Transverse colon (tissue), 4 donors: ENCODE measurements at regions not wholly inside any gene's neighbourhood (a gene's known extent, or its start where the extent isn't known, plus 50 kb on each side); places are given as distances from the start of the nearest gene placed in this dataset.

Experiments
- DNase-seq: peaks from one replicate; pipeline ENCODE4 v3.0.0-alpha.2; 2019
- H3K27ac ChIP-seq, 4 donors: fragments of 200-600 bp; sonication (generic); 2 replicates each; pipeline ENCODE4 v1.5.1; 2016 to 2018; ENCODE audit warnings: inconsistent platforms in 4 of 4
- H3K27me3 ChIP-seq: fragments of 200-600 bp; sonication (generic); 2 replicates; pipeline ENCODE4 v1.5.1; 2017; ENCODE audit warnings: inconsistent platforms
- H3K36me3 ChIP-seq, 4 donors: fragments of 200-600 bp; sonication (generic); 2 replicates each; pipeline ENCODE4 v1.5.1; 2017 to 2019; ENCODE audit warnings: inconsistent platforms in 4 of 4
- H3K4me1 ChIP-seq, 4 donors: fragments of 200-600 bp; sonication (generic); 2 replicates each; pipeline ENCODE4 v1.5.1; 2017 to 2020; ENCODE audit warnings: inconsistent platforms in 4 of 4
- H3K4me3 ChIP-seq, 4 donors: fragments of 200-600 bp; sonication (generic); 1 replicate in 1 of 4; 2 replicates in 3 of 4; pipeline versions ENCODE4 v1.5.1 to v1.6.1; 2017 to 2019; ENCODE audit warnings: inconsistent platforms in 4 of 4
- H3K9me3 ChIP-seq, 2 donors: fragments of 200-600 bp; sonication (generic); 2 replicates each; pipeline ENCODE4 v1.5.1; 2017 to 2019; ENCODE audit warnings: inconsistent platforms in 2 of 2
- EP300 ChIP-seq: sonication (generic); formaldehyde crosslinking; IDR thresholded peaks from one replicate; pipeline ENCODE4 v1.6.1; 2017; ENCODE audit warnings: antibody characterized with exemption, low read depth
- POLR2A ChIP-seq: fragments of 450-650 bp; IDR thresholded peaks from one replicate; pipeline ENCODE4 v1.6.1; 2016; ENCODE audit warnings: antibody characterized with exemption, mild to moderate bottlenecking, moderate library complexity
- POLR2AphosphoS5 ChIP-seq, 3 donors: sonication (generic); formaldehyde crosslinking; IDR thresholded peaks; one replicate each; pipeline ENCODE4 v1.6.1; 2016; ENCODE audit warnings: antibody characterized with exemption in 3 of 3
- WGBS, 2 donors: methylation state at CpG; one replicate each; pipeline ENCODE4 v1.1.5; 2018; ENCODE audit warnings: low coverage in 1 of 2; 5-methylcytosine and 5-hydroxymethylcytosine counted together
- in situ Hi-C, 4 donors: fragments of 200-750 bp; cut with MboI; loops; one replicate each; pipeline versions ENCODE4 v1.15.0 to v1.15.1; 2017; ENCODE audit warnings: low sequenced_read_pairs in 3 of 4, low pct_ligation_motif_present in 1 of 4, low pct_unique_long_range_greater_than_20kb in 1 of 4
- intact Hi-C: fragments of 100-400 bp; cut with DNase I; formaldehyde crosslinking; loops from one replicate; pipeline ENCODE4 v1.15.1; 2023; ENCODE audit warnings: low total_unique reads
- TF ChIP-seq, protein P1 (sequence below), 5 experiments: fragments of 200-600 bp in 3 of 5; fragments of 450-650 bp in 2 of 5; sonication (generic) in 3 of 5; IDR thresholded peaks; 1 replicate in 2 of 5; 2 replicates in 3 of 5; pipeline ENCODE4 v1.5.1; 2016 to 2017; ENCODE audit warnings: antibody characterized with exemption in 5 of 5, inconsistent platforms in 3 of 5, mild to moderate bottlenecking in 2 of 5, moderate library complexity in 1 of 5

DNA sequence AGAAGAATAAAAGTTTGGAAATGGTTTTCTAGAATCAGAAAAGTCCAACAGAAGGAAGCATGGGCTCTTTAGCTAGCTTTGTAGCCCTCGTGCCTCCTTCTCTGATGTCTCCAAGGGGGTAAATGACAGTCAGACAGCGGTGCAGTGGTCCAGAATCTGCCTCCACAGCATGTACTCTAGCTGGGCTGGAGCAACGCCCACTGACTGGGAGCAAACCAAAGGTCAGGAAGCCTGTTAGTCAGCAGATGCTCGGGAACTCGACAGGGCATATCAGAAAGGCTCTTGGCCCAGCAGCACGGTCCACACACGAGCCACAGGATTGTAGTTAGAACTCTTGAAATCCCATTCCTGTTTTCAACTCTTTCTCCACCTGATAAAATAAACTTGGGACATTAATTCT is 164.3 kb downstream of the GRIN2B start:
- no peaks in the 10 kb centered on the region for H3K9me3 ChIP-seq
- TF ChIP-seq POLR2A (no peak), EP300 (no peak), POLR2AphosphoS5 (IDR thresholded peaks at IDR 0.05) (no peak)
- TF ChIP-seq, protein P1, sequence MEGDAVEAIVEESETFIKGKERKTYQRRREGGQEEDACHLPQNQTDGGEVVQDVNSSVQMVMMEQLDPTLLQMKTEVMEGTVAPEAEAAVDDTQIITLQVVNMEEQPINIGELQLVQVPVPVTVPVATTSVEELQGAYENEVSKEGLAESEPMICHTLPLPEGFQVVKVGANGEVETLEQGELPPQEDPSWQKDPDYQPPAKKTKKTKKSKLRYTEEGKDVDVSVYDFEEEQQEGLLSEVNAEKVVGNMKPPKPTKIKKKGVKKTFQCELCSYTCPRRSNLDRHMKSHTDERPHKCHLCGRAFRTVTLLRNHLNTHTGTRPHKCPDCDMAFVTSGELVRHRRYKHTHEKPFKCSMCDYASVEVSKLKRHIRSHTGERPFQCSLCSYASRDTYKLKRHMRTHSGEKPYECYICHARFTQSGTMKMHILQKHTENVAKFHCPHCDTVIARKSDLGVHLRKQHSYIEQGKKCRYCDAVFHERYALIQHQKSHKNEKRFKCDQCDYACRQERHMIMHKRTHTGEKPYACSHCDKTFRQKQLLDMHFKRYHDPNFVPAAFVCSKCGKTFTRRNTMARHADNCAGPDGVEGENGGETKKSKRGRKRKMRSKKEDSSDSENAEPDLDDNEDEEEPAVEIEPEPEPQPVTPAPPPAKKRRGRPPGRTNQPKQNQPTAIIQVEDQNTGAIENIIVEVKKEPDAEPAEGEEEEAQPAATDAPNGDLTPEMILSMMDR (IDR thresholded peaks at IDR 0.05): no peak
- no peaks in the 10 kb centered on the region for H3K27me3 ChIP-seq
- no peaks in the 10 kb centered on the region for H3K4me1 ChIP-seq
- intact Hi-C loops (no loop called here), in situ Hi-C loops (no loop called here)
- H3K27ac ChIP-seq: no peak overlapping the region
- H3K36me3 ChIP-seq: no peaks in the 10 kb centered on the region
- H3K4me3 ChIP-seq: no peak overlapping the region
- no peak for DNase-seq
- WGBS, 2 donors: 61 to 75% methylated on average over 2 to 7 of the region's 7 CpGs

DNA sequence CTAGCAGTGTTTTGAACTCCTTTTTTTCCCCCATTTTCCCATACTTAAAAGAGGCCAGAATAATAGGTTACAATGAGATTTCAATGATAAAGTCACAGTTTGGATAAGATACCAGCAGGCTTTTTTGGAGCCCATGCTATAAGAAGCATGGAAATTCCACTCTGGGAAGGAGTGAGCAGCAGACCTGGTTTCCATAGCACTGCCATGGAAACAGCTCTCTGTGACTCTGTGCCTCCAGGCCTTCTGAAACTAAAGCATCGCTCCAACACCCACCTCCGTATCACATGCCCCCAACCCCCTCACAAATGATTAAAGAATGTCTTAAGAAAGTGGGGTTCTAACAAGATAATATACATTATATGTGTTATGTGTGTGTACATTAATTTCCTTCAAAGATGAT is 165.0 kb downstream of the GRIN2B start:
- Histone ChIP-seq H3K4me3 (no peak overlapping the region), H3K27me3 (no peaks in the 10 kb centered on the region), H3K9me3 (no peaks in the 10 kb centered on the region), H3K36me3 (no peaks in the 10 kb centered on the region), H3K4me1 (no peaks in the 10 kb centered on the region), H3K27ac (no peak overlapping the region)
- WGBS, 2 donors: 79% methylated on average over 2 of the region's 2 CpGs; no CpG with 5 or more reads in 1 of the 2 donors
- intact Hi-C loops: no loop called here
- DNase-seq: no peak
- in situ Hi-C loops: no loop called here
- TF ChIP-seq, protein P1 (IDR thresholded peaks at IDR 0.05): no peak
- TF ChIP-seq POLR2A: no peak
- TF ChIP-seq EP300: no peak
- TF ChIP-seq POLR2AphosphoS5 (IDR thresholded peaks at IDR 0.05): no peak

DNA sequence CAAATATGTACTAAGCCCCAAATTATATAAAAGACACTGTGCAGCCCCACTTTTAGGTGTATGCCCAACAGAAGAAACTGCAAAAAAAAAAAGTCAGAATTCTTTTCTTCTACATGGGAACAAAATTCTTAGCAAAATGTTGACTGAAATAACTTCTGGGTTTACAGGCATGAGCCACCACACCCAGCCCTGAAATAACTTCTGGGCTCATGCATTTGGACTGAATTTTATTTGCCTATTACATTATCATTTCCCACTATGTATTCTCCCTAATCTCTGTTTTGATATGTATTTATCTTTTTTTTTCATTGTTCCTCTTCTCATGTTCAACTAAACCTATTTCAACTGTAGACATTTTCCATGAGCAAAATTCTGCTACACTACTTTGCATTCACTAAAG is 169.2 kb downstream of the GRIN2B start:
- Histone ChIP-seq H3K9me3 (no peaks in the 10 kb centered on the region), H3K4me3 (no peak overlapping the region), H3K36me3 (no peaks in the 10 kb centered on the region), H3K27me3 (no peaks in the 10 kb centered on the region), H3K27ac (no peak overlapping the region), H3K4me1 (no peaks in the 10 kb centered on the region)
- TF ChIP-seq EP300 (no peak), POLR2AphosphoS5 (IDR thresholded peaks at IDR 0.05) (no peak), POLR2A (no peak)
- TF ChIP-seq, protein P1 (IDR thresholded peaks at IDR 0.05): no peak
- no peak for DNase-seq
- intact Hi-C loops: no loop called here
- in situ Hi-C loops: no loop called here

DNA sequence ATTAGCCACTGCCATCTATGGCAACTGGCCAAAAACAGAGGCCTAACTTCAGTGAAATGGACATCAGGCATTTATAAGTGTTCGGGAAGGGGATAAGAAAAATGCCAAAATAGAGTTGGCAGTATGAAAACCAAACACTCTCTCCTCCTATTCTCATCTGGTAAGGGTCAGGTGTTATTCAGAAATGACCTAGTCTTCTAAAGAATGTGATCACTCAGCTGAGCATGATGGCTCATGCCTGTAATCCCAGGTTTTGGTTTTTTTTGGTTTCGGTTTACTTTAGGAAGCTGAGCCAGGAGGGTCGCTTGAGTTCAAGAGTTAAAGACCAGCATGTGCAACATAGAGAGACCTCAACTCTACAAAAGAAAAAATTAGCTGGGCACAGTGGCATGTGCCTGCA is 170.3 kb downstream of the GRIN2B start:
- WGBS, 2 donors: 90 to 93% methylated on average over 2 to 3 of the region's 3 CpGs
- in situ Hi-C loops (no loop called here), intact Hi-C loops (no loop called here)
- Histone ChIP-seq H3K4me3 (no peak overlapping the region), H3K27me3 (no peaks in the 10 kb centered on the region), H3K36me3 (no peaks in the 10 kb centered on the region), H3K9me3 (no peaks in the 10 kb centered on the region), H3K27ac (no peak overlapping the region), H3K4me1 (no peaks in the 10 kb centered on the region)
- TF ChIP-seq, protein P1 (IDR thresholded peaks at IDR 0.05): no peak
- TF ChIP-seq POLR2AphosphoS5 (IDR thresholded peaks at IDR 0.05): no peak
- no peak for TF ChIP-seq EP300
- no peak for TF ChIP-seq POLR2A
- no peak for DNase-seq
